ENCODE measurements at regions not wholly inside any gene's neighbourhood (a gene's known extent, or its start where the extent isn't known, plus 50 kb on each side); places are given as distances from the start of the nearest gene placed in this dataset.

GRCh38 chr11:32161293-32161692 lies 70.4 kb downstream of the RCN1 start:
- Histone ChIP-seq H3K9ac (ENCODE audit: low read length) (no peak overlapping the region), H3K4me1 (ENCODE audit: control insufficient read depth, insufficient read depth, low read length) (no peaks in the 10 kb centered on the region), H3K4me3 (ENCODE audit: low read length) (no peak overlapping the region), H3K36me3 (ENCODE audit: control insufficient read depth, insufficient read depth, low read length) (no peaks in the 10 kb centered on the region), H3K27me3 (ENCODE audit: control insufficient read depth, insufficient read depth, low read length) (no peaks in the 10 kb centered on the region), H3K9me3 (ENCODE audit: control insufficient read depth, low read length) (no peaks in the 10 kb centered on the region)

GRCh38 chr11:32162351-32162750 lies 71.5 kb downstream of the RCN1 start:
- Histone ChIP-seq H3K36me3 (ENCODE audit: control insufficient read depth, insufficient read depth, low read length) (no peaks in the 10 kb centered on the region), H3K4me1 (ENCODE audit: control insufficient read depth, insufficient read depth, low read length) (no peaks in the 10 kb centered on the region), H3K9me3 (ENCODE audit: control insufficient read depth, low read length) (no peaks in the 10 kb centered on the region), H3K27me3 (ENCODE audit: control insufficient read depth, insufficient read depth, low read length) (no peaks in the 10 kb centered on the region), H3K4me3 (ENCODE audit: low read length) (no peak overlapping the region), H3K9ac (ENCODE audit: low read length) (no peak overlapping the region)

DNA sequence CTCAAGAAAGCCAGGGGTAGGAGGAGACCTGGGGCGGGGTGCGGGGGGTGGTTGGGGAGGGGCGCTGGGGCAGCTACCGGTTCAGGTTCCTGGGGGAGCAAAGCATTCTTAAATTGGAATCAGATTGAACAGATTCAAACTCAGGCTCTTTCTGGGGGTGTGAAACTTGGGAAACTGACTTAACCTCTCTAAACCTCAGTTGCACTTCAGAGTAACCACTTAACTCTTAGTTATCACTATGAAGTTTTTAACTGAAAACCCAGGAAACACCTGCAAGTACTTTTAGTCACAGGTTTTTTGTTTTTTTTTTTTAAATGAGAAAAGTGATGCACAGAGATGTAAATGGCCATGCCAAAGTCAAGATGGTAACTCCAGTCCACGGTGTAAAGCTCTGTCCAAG lies 72.0 kb downstream of the RCN1 start:
- no peaks in the 10 kb centered on the region for H3K36me3 ChIP-seq (ENCODE audit: control insufficient read depth, insufficient read depth, low read length)
- no peak overlapping the region for H3K9ac ChIP-seq (ENCODE audit: low read length)
- no peaks in the 10 kb centered on the region for H3K9me3 ChIP-seq (ENCODE audit: control insufficient read depth, low read length)
- no peaks in the 10 kb centered on the region for H3K27me3 ChIP-seq (ENCODE audit: control insufficient read depth, insufficient read depth, low read length)
- H3K4me1 ChIP-seq (ENCODE audit: control insufficient read depth, insufficient read depth, low read length), result no peaks in the 10 kb centered on the region
- no peak overlapping the region for H3K4me3 ChIP-seq (ENCODE audit: low read length)

GRCh38 chr11:32163557-32163956 lies 72.7 kb downstream of the RCN1 start:
- Histone ChIP-seq H3K36me3 (ENCODE audit: control insufficient read depth, insufficient read depth, low read length) (no peaks in the 10 kb centered on the region), H3K27me3 (ENCODE audit: control insufficient read depth, insufficient read depth, low read length) (no peaks in the 10 kb centered on the region), H3K4me3 (ENCODE audit: low read length) (no peak overlapping the region), H3K4me1 (ENCODE audit: control insufficient read depth, insufficient read depth, low read length) (no peaks in the 10 kb centered on the region), H3K9ac (ENCODE audit: low read length) (no peak overlapping the region), H3K9me3 (ENCODE audit: control insufficient read depth, low read length) (no peaks in the 10 kb centered on the region)

DNA sequence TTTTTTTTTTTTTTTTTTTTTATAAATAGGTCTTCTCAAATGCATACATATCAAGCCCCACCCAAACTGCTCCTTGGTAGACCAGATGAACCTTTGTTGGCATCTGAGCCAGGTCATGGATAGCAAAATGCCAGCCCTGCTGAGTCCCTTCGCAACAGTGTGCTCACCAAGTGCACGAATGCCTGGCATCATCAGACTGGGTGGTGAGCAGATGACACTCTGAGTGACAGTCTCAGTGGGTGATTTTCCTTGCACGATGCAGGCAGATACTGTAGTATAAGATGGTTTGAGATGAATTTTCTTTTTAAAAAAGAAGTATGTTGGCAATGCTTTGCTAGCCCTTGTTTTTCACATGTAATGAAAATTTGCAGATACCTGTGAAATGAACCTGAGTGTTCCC lies 74.0 kb downstream of the RCN1 start:
- H3K9me3 ChIP-seq (ENCODE audit: control insufficient read depth, low read length), result no peaks in the 10 kb centered on the region
- H3K9ac ChIP-seq (ENCODE audit: low read length), result no peak overlapping the region
- no peaks in the 10 kb centered on the region for H3K36me3 ChIP-seq (ENCODE audit: control insufficient read depth, insufficient read depth, low read length)
- no peaks in the 10 kb centered on the region for H3K27me3 ChIP-seq (ENCODE audit: control insufficient read depth, insufficient read depth, low read length)
- H3K4me1 ChIP-seq (ENCODE audit: control insufficient read depth, insufficient read depth, low read length), result no peaks in the 10 kb centered on the region
- H3K4me3 ChIP-seq (ENCODE audit: low read length), result no peak overlapping the region

DNA sequence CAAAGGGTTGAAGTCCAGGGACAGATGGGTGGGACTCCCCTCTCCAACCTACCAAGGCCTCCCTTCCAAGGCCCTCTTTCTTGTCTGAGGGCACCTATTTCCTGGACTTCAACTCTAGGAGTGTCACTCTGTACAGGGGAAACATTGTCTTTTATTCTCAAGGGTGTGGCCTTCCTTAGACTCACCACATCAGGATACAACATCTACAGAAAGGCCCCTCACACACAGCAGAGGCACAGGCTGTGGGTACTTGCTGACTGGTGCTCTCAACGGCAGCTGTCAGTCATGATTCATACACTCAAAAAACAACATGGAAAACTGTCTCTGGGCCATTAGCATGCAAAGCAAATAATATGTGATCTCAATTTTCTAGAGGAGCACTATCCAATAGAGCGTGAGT lies 78.0 kb downstream of the RCN1 start:
- Histone ChIP-seq H3K36me3 (ENCODE audit: control insufficient read depth, insufficient read depth, low read length) (no peaks in the 10 kb centered on the region), H3K4me3 (ENCODE audit: low read length) (no peak overlapping the region), H3K9ac (ENCODE audit: low read length) (no peak overlapping the region), H3K9me3 (ENCODE audit: control insufficient read depth, low read length) (no peaks in the 10 kb centered on the region), H3K27me3 (ENCODE audit: control insufficient read depth, insufficient read depth, low read length) (peaks cover 5% of the 10 kb centered on the region), H3K4me1 (ENCODE audit: control insufficient read depth, insufficient read depth, low read length) (no peaks in the 10 kb centered on the region)

GRCh38 chr11:32171445-32171844 lies 80.6 kb downstream of the RCN1 start:
- H3K9ac ChIP-seq (ENCODE audit: low read length), result no peak overlapping the region
- H3K4me3 ChIP-seq (ENCODE audit: low read length), result no peak overlapping the region
- no peaks in the 10 kb centered on the region for H3K9me3 ChIP-seq (ENCODE audit: control insufficient read depth, low read length)
- H3K4me1 ChIP-seq (ENCODE audit: control insufficient read depth, insufficient read depth, low read length), result no peaks in the 10 kb centered on the region
- peaks cover 8% of the 10 kb centered on the region for H3K27me3 ChIP-seq (ENCODE audit: control insufficient read depth, insufficient read depth, low read length)
- H3K36me3 ChIP-seq (ENCODE audit: control insufficient read depth, insufficient read depth, low read length), result no peaks in the 10 kb centered on the region

GRCh38 chr11:32172041-32172847 lies 81.4 kb downstream of the RCN1 start:
- Histone ChIP-seq H3K4me1 (ENCODE audit: control insufficient read depth, insufficient read depth, low read length) (no peaks in the 10 kb centered on the region), H3K27me3 (ENCODE audit: control insufficient read depth, insufficient read depth, low read length) (peaks cover 8% of the 10 kb centered on the region), H3K36me3 (ENCODE audit: control insufficient read depth, insufficient read depth, low read length) (no peaks in the 10 kb centered on the region), H3K4me3 (ENCODE audit: low read length) (no peak overlapping the region), H3K9ac (ENCODE audit: low read length) (no peak overlapping the region), H3K9me3 (ENCODE audit: control insufficient read depth, low read length) (no peaks in the 10 kb centered on the region)

- H3K9me3 ChIP-seq (ENCODE audit: control insufficient read depth, low read length), result no peaks in the 10 kb centered on the region
- peaks cover 8% of the 10 kb centered on the region for H3K27me3 ChIP-seq (ENCODE audit: control insufficient read depth, insufficient read depth, low read length)
- H3K36me3 ChIP-seq (ENCODE audit: control insufficient read depth, insufficient read depth, low read length), result no peaks in the 10 kb centered on the region
- H3K4me3 ChIP-seq (ENCODE audit: low read length), result no peak overlapping the region
- H3K4me1 ChIP-seq (ENCODE audit: control insufficient read depth, insufficient read depth, low read length), result no peaks in the 10 kb centered on the region
- peak overlapping the region; percentile 35 for H3K9ac ChIP-seq (ENCODE audit: low read length)
These were observed 82.3 kb downstream of the RCN1 start for GRCh38 chr11:32172848-32173834.

GRCh38 chr11:32173977-32174376 lies 83.1 kb downstream of the RCN1 start:
- Histone ChIP-seq H3K9me3 (ENCODE audit: control insufficient read depth, low read length) (no peaks in the 10 kb centered on the region), H3K4me1 (ENCODE audit: control insufficient read depth, insufficient read depth, low read length) (no peaks in the 10 kb centered on the region), H3K27me3 (ENCODE audit: control insufficient read depth, insufficient read depth, low read length) (peaks cover 8% of the 10 kb centered on the region), H3K9ac (ENCODE audit: low read length) (no peak overlapping the region), H3K36me3 (ENCODE audit: control insufficient read depth, insufficient read depth, low read length) (no peaks in the 10 kb centered on the region), H3K4me3 (ENCODE audit: low read length) (no peak overlapping the region)

GRCh38 chr11:32176223-32176934 lies 85.5 kb downstream of the RCN1 start:
- Histone ChIP-seq H3K36me3 (ENCODE audit: control insufficient read depth, insufficient read depth, low read length) (no peaks in the 10 kb centered on the region), H3K9ac (ENCODE audit: low read length) (no peak overlapping the region), H3K9me3 (ENCODE audit: control insufficient read depth, low read length) (no peaks in the 10 kb centered on the region), H3K27me3 (ENCODE audit: control insufficient read depth, insufficient read depth, low read length) (peaks cover 8% of the 10 kb centered on the region), H3K4me3 (ENCODE audit: low read length) (no peak overlapping the region), H3K4me1 (ENCODE audit: control insufficient read depth, insufficient read depth, low read length) (no peaks in the 10 kb centered on the region)

GRCh38 chr11:32178692-32179091 lies 87.8 kb downstream of the RCN1 start:
- peaks cover 2% of the 10 kb centered on the region for H3K27me3 ChIP-seq (ENCODE audit: control insufficient read depth, insufficient read depth, low read length)
- H3K4me3 ChIP-seq (ENCODE audit: low read length), result no peak overlapping the region
- no peaks in the 10 kb centered on the region for H3K9me3 ChIP-seq (ENCODE audit: control insufficient read depth, low read length)
- H3K4me1 ChIP-seq (ENCODE audit: control insufficient read depth, insufficient read depth, low read length), result no peaks in the 10 kb centered on the region
- H3K9ac ChIP-seq (ENCODE audit: low read length), result no peak overlapping the region
- no peaks in the 10 kb centered on the region for H3K36me3 ChIP-seq (ENCODE audit: control insufficient read depth, insufficient read depth, low read length)
